UCSD-AML1 (cell line): ENCODE measurements at regions not wholly inside any gene's neighbourhood (a gene's known extent, or its start where the extent isn't known, plus 50 kb on each side); places are given as distances from the start of the nearest gene placed in this dataset.

Source experiments
- DNase-seq: peaks from one replicate; lab custom pipeline; 2025; ENCODE audit not compliant: unreplicated experiment; lab: John Stamatoyannopoulos, UW

DNA sequence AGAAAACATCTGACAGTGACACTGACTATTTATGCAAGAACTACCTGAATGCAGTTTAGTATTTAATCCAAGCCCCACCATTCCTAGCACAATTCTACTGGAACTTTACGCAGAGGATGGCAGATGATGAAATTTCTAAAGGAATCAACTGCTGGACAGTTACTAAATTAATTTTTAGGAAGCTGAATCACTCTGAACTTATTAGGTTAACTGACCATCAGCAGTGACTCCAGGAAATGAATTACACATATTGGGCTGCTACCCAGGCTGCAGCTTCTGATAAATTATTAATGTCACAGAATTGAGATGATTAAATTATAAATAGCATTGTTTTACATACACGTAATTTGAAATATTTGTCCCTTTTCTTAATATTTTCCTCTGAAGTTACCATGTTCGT is 250.8 kb downstream of the TMEM182 start:
- no peak for DNase-seq

- DNase-seq, result no peak
Measured at GRCh38 chr2:103025056-103025455, 263.2 kb downstream of the TMEM182 start.

GRCh38 chr2:103028181-103028580 is 266.4 kb downstream of the TMEM182 start:
- no peak for DNase-seq
